HG03457 (cell line): ENCODE measurements at regions not wholly inside any gene's neighbourhood (a gene's known extent, or its start where the extent isn't known, plus 50 kb on each side); places are given as distances from the start of the nearest gene placed in this dataset.
"Not testable (repeated sequence)": the region's sequence is repeated elsewhere in the genome, so short reads cannot be mapped to it uniquely, and the experiment has no call there.

Source experiments
- ATAC-seq: cut with Tn5 transposase; IDR thresholded peaks from one replicate; pipeline ENCODE4 v1.9.1; 2021; ENCODE audit warnings: moderate number of reproducible peaks; ENCODE audit not compliant: unreplicated experiment

- no peak for ATAC-seq
Observed at GRCh38 chr3:31314258-31314657, 218.5 kb upstream of the STT3B start.

- ATAC-seq, result no peak
Observed at GRCh38 chr3:31319332-31319731, 213.4 kb upstream of the STT3B start.

- ATAC-seq, result no peak
Observed at GRCh38 chr3:31321620-31322019, 211.1 kb upstream of the STT3B start.

- ATAC-seq, result no peak
Observed at GRCh38 chr3:31322460-31322859, 210.3 kb upstream of the STT3B start.

GRCh38 chr3:31327826-31328357 lies 204.8 kb upstream of the STT3B start:
- not testable (repeated sequence) for ATAC-seq

GRCh38 chr3:31331278-31331677 lies 201.4 kb upstream of the STT3B start:
- ATAC-seq, result no peak

- no peak for ATAC-seq
Observed at GRCh38 chr3:31341130-31341529, 191.6 kb upstream of the STT3B start.

GRCh38 chr3:31343075-31343474 lies 189.7 kb upstream of the STT3B start:
- ATAC-seq, result no peak

- ATAC-seq, result no peak
Observed at GRCh38 chr3:31345581-31345980, 187.1 kb upstream of the STT3B start.

GRCh38 chr3:31346542-31346979 lies 186.2 kb upstream of the STT3B start:
- ATAC-seq, result no peak

- no peak for ATAC-seq
Observed at GRCh38 chr3:31349001-31349748, 183.6 kb upstream of the STT3B start.

- no peak for ATAC-seq
Observed at GRCh38 chr3:31350307-31350706, 182.4 kb upstream of the STT3B start.

GRCh38 chr3:31352331-31352730 lies 180.4 kb upstream of the STT3B start:
- no peak for ATAC-seq

GRCh38 chr3:31353166-31353565 lies 179.6 kb upstream of the STT3B start:
- ATAC-seq, result no peak

GRCh38 chr3:31354373-31354772 lies 178.4 kb upstream of the STT3B start:
- no peak for ATAC-seq

- ATAC-seq, result no peak
Observed at GRCh38 chr3:31355807-31356206, 176.9 kb upstream of the STT3B start.

- ATAC-seq, result no peak
Observed at GRCh38 chr3:31356941-31357340, 175.8 kb upstream of the STT3B start.

- ATAC-seq, result no peak
Observed at GRCh38 chr3:31357451-31357850, 175.3 kb upstream of the STT3B start.

- no peak for ATAC-seq
Observed at GRCh38 chr3:31358473-31359070, 174.2 kb upstream of the STT3B start.

- no peak for ATAC-seq
Observed at GRCh38 chr3:31361371-31362273, 171.1 kb upstream of the STT3B start.

GRCh38 chr3:31364188-31364587 lies 168.5 kb upstream of the STT3B start:
- no peak for ATAC-seq
